Amniotic stem cell (primary cell): ENCODE measurements at regions not wholly inside any gene's neighbourhood (a gene's known extent, or its start where the extent isn't known, plus 50 kb on each side); places are given as distances from the start of the nearest gene placed in this dataset.

Experiments
- DNase-seq: peaks from one replicate; lab custom pipeline; 2025; lab: John Stamatoyannopoulos, UW

DNA sequence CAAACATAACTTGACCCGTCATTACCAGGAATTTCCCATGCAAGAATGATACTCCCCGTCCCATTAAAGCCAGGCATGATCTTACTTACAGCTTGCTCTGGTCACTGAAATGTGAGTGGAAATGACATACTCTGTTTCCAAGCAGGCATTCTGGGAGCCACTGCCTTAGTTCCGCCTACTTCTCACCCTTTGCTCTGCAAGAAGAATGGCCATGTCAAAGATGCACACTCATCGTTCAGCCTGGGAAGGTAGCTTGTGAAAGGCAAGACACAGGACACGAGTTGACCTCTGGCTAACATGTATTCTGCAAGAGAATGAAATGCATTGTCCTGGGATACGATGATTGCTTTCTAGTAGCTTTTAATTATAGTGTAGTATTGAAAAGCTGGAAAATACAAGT lies 1144.4 kb downstream of the NLGN4X start:
- no peak for DNase-seq

DNA sequence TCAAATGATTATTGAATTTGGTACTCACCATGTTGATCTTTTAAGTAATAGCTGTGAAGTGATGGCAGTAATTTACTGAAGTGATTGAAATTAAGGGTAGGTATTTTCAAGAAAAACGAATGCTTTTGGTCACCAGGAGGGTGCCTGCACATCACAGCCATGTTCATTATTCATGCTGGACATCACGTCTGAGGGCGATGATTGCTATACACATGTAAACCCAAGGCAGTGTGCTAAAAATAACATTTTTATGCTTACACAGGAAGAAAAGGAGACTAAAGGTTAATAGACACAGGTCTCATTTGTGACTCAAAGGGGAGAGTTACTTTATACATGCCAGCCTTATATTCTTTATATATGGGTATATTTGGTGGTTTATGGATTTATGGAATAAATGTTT lies 1146.0 kb downstream of the NLGN4X start:
- DNase-seq: no peak

DNA sequence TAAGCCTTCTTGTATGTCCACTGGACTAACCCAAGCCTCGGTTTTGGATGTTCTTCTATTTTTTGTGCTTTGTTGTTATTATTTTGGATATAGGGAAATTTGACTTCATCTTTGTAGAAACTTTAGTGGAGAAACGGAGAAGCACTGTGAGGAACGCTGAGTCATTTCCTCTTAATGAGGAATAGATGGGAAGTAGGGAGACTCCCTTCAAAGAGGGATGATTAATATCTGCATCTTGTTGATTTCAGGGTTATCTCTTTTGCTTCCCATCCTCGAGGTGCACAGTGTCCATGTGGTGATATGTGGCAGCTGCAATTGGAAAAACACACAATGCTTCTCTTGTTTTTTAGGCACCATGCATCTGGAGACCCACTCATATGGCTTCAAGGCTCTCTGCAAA lies 1147.9 kb downstream of the NLGN4X start:
- DNase-seq: no peak

DNA sequence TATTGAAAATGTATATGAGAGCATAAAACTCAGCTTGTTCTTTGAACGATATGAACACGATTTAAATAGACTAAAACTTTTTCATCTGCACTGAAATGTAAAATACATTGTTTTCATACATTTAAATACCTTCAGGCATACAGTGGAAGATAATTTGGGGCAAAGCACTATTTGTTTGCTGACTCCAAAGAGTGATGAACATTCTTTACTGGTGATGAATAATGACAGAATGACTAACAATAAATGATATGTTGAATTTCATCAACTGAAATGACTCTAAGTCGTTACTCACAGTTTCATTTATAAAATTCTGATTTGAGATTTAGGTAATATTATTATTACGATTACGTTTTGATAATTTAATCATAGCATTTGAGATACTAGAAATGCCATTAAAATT lies 1160.1 kb downstream of the NLGN4X start:
- DNase-seq: no peak

DNA sequence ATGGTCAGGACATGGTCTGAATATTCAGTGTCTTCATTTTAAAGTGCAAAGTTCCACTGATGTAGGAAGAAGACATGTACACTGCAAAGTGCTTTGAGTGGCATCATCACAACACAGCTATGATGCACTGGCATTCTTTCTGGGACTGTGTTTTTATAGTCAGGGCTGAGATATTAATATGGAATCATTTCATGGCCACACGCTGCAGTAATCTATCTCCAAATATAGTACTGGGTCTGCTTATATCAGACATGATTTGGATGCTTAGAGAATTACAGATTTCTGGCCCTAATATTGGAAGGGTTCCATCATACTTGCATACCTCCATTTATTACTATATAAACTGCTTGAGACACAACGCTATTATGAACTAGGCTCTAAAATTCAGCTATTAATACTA lies 1170.9 kb downstream of the NLGN4X start:
- DNase-seq: no peak

DNA sequence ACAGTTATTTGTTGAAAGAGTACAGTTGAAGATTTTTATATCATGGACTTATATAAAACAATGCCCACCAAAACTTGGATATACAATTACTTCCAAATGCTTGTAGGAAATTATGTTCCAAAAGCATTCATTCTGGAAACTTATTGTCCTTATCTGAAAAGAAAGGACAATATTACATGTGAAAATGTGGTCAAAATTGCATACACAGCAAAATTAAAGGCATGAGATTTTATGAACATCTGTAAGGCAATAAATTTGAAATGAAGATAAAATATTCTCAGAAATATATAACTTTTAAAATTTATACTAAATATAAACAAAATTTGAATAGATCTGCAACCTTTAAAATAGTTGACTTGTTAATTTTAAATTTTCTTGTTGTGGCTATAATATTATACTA lies 1173.8 kb downstream of the NLGN4X start:
- DNase-seq: no peak

DNA sequence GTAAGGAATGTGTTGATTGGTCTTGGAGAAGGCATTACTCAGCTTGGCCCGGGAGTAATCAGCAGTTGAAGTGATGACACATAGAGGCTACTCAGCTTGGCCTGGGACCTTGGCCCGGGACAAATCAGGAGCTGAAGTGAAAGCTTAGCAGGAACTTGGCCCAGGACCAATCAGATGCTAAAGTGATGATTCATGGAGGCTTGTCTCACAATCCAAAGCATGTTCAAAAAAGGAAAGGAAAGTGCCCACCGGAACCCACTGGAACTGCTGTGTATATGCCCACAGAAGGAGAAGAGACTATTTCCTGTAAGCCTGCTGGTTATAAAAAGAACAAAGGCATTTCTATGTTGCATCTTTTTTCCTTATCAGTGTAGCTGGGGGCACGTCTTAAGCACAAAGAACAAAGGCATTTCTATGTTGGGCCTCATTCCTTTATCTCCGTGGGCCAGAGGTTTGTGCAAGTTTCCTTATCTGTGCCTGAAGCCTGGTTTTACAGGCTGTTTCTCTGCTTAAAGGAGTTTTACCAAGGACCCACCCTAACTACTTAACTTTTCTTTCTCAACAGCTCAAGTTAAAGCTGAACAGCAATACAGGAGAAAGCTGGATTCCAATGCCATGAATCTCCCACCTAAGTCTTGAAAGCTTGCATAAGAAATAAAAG lies 1176.7 kb downstream of the NLGN4X start:
- no peak for DNase-seq

DNA sequence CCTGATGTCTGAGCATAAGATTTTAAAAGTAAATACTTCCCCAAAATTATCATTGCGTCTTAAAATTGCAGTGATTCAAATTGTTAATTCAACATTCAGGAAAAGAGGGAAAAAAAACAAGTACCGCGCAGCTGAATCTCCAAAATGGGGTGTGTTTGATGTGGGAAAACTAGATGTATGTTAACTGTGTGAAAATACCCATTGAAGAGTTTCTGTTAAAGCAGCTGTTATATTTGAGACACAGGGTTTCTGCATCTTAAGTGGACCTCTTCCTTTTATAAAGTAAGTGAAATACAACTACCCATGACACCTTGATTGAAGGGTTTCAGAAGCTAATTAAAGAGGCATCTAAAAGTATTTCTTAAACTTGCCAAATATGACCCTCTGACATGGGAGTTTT lies 1186.1 kb downstream of the NLGN4X start:
- DNase-seq: no peak

DNA sequence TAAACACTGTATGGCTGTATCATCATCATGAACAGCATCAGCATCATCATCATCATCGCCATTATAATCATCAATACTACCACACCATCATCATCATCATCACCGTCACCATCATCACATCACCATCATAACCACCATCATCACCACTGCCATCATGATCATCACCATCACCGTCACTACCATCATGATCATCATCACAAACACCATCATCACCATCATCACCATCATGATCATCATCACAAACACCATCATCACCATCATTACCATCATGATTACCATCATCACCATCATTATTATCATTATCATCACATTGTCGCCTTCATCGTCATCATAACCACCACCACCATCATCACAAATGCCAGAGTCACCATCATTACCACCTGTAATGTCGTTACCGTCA lies 1196.9 kb downstream of the NLGN4X start:
- DNase-seq: no peak

DNA sequence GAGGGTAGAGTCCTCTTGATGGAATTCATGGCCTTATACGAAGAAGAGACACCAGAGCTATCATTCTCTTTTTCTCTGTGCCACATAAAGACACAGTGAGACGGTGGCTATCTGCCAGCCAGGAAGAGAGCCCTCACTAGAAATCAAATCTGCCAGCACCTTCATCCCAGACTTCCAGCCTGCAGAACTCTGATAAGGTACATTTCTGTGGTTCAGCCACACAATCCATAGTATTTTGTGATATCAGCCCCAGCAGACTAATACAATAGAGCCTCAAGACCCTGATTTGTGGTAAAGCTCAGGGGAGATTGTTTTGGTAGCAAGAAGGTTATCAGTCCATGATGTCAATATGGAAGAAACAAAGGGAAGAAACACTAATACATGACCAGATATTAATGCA lies 1213.2 kb downstream of the NLGN4X start:
- DNase-seq: no peak

DNA sequence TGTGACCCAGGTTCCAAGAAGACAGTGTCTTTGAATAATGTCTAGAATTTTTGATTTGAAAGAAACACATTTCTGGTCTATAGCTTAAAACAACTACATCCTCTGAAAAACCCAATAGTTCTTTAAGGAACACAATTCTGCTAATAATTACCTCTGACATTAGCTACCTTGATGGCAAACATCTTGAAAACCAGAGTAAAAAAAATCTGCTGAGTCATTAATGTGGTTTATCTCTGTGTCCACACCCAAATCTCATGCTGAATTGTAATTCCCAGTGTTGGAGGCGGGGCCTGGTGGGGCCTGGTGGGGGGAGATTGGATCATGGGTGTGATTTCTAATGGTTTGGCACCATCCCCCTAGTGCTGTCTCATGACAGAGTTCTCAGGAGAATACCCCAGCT lies 1233.8 kb downstream of the NLGN4X start:
- no peak for DNase-seq

DNA sequence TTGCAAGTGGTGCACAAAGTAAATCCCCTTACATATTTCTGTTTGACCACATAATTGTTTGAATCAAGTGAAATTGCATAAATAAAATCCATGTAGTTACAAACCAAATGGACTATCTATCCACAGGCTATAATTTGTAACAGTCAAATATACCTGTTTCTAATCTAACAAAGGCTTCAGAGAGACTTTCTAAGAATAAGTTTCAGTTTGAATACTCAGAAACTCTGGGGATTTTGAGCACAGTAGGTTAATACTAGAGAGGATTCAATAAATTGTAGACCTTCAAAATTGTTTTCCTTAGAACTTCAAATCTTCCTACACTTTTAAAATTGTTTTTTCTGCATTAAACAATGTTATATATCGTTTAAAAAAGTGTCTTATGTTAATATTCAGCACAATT lies 1250.1 kb downstream of the NLGN4X start:
- DNase-seq: no peak

DNA sequence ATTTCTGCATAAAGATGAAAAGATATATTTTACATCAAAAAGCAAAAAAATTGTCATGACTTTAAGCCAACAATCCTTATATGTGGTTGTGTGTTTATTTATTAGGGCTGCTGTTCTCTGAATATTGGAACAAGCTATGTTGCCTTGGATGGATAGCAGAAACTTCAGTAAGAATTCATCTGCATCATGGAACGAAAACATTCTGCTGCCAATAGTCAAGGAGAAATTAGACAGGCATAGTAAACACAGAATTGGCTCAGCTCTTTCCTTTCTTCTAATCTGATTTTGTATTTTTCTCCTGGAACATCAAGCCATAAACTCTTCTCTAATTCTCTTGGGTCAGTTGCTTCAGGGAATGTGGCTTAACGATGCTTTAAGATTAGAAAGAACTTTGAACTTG lies 1257.0 kb downstream of the NLGN4X start:
- DNase-seq: no peak

DNA sequence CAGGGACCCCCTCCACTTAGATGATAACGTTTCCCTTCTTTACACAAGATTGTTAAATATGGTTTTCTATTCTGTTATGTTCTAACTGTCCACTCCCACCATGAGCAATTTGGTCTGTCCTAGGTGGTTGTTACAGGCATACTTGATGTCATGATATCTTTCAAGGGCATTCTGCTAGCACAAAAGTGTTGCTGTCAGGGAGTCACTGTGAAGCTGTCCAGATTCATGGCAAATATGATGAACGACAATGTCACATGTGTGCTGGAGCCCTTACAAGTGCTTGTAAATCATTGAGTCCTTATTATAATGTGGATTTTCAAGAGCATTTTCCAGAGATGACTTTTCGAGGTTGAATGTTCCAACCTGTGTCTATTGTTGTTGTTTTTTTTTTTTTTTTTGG lies 1250.7 kb upstream of the PRKX start:
- DNase-seq: no peak

DNA sequence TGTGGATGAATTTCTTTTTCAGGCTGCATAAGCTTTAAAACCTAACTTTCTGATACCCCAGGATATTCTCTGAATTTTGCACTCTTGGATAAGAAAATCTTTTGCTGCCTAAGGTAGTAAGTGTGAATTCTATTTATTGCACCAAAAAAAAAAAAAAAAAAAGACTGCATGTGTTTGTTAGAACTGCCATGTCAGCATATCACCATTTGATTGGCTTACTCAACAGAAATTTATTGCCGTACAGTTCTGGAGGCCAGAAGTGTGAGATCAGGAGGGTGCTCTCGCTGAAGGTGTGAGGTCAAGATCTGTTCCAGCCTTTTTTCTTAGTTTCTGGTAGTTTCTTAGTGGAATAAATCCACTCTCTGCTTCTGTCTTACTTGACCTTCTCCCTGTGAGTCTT lies 1250.0 kb upstream of the PRKX start:
- no peak for DNase-seq

DNA sequence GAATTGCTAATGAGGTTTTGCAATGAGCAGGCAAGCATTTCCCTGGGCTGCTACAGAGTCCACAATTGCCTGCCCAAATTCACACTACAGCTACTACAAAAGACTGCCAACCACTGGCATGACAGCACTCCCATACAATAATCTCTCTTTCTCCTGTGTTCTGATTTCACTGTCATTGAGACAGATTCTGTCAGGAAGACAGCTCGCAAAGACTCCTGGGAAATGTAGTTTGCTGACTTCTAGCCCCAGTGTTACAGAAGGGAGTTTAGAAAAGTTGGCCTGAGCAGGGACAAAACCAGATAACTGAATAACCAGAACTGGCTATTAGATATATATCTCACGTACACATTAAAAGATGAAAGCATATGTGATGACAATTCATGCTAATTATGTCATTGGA lies 1231.3 kb upstream of the PRKX start:
- no peak for DNase-seq

DNA sequence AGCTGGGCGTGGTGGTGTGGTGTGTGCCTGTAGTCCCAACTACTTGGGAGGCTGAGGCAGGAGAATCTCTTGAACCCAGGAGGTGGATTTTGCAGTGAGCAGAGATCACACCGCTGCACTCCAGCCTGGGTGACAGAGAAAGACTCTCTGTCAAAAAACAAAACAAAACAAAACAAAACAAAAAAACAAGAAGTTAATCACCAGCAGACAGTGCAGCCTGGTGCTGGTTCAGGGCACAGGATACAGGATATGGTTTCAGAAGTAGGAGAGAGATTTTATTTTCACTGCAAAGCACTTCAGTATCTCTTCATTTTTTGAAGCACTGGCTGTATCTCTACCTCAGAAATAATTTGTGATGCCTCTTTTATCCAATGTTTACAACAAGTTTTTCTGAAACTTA lies 1222.9 kb upstream of the PRKX start:
- DNase-seq: no peak

DNA sequence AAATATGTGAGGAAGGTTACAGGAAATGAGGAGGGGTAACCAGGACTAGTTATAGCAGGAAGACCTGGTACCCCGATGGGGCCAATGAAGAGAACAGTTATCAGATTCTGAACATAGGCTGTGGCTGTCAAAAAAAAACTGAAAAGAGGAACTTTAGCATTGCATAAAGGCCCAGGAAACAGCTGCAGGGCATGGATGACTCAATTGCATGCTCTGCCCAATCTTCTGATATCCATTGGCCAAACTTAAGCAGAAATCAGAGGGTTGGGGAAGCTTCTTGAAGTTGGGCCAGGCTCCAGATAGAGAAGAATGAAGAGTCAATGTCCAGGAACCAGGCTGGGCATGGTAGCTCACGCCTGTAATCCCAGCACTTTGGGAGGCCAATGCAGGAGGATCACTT lies 1222.4 kb upstream of the PRKX start:
- DNase-seq: no peak

DNA sequence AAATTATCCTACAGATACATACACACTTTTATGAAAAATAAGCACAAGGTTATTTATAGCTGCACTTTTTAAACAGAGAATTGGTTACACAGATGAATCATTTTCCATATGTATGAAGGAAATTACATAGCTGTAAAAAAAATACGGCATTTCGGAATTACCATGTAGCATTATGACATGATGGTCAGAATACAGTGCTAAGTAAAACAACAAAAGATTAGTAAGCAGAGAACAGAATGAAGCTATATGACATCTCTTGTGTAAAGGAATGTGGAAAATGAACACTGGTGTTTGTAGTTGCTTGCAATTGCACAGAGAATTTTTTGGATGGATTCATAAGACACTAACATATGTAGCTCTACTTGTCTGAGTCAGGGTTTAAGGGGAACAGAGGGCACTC lies 1222.0 kb upstream of the PRKX start:
- DNase-seq: no peak

DNA sequence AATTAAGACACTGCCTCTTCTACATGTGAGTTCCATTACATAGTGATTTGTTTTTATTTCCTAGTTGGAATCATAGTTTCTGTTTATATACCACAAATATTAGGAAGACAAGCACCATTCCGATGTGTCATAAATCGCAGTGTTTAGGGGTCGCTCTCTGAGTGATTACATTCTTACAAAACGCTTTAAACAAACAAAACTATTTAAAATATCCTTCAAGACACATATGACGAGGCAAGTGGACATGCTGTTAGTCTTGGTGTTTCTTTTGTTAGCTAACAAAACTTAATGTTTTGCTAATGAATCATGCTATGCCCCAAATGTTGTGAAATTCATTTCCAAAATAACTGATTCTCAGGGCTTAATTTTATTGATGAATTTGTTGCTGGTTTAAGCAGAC lies 1219.3 kb upstream of the PRKX start:
- DNase-seq: no peak

DNA sequence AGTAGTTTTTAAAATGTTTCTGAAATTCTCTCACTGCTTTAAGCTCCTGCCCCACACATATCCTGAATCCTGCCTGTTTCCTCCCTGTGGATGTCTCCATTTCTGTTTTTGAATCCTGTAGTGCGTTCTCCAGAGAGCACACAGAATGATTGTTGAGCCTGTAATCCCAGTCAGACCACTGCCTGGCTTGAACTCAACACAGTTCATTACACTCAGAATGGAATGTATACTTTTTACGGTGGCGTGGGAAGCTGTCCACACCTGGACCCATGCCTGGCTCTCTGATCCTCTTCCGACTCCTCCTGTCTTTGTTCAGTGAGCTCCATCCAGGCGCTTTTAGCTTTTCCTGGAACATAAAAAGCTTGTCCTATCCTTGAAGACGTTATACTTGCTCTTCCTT lies 1217.0 kb upstream of the PRKX start:
- no peak for DNase-seq

DNA sequence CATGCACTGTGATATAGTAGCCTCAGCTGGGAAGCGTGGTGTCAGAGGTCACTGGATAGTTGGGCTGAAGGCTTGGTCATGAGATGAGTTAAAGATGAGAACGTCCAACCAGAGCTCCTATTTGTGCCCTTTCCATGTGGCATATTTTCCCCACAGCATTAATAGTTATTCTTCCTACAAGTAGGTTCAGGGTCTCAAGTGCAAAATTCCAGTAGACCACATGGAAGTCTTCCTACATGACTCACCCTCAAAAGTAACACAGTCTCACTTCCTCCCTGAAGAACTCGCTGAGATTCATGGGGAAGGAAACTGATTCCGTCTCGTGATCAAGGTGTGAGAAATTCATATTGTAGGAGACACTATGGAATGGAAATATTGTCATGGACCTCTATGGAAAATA lies 1212.5 kb upstream of the PRKX start:
- no peak for DNase-seq

DNA sequence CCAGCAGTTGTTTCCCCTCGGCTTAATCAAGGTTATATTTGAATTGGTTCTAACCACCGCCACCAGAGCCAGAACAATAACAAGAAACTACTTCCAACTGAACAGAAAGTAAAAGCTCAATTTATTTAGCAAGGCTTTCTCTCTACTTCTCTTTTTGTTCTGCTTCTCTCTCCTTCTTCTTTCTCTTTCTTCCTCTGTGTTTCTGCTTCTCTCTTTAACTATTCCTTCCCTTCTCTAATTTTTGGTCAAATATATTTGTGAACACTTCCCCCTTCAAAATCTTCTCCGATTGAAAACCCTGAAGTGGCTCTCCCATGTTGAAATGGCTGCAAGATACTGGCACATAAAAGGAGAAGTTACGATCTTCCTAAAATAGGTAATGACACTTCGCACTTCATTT lies 1195.9 kb upstream of the PRKX start:
- DNase-seq: no peak

DNA sequence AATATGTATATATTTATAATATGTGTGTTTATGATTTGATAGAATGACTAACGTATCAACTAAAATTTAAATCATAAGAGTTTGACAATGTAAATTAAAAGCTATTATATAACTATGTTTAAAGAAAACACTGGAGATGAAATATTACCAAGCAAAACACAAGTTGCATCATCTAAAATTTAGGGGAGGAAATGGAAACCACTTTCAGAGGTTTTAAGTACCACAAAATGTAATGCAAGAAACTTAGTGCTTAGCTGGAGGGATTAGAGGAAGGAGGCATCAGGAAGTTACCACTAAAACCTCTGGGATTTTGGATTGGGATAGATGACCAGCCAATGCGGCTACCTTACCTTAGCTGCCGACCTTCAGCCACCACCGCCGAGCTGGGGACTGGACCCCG lies 1192.1 kb upstream of the PRKX start:
- DNase-seq: no peak

DNA sequence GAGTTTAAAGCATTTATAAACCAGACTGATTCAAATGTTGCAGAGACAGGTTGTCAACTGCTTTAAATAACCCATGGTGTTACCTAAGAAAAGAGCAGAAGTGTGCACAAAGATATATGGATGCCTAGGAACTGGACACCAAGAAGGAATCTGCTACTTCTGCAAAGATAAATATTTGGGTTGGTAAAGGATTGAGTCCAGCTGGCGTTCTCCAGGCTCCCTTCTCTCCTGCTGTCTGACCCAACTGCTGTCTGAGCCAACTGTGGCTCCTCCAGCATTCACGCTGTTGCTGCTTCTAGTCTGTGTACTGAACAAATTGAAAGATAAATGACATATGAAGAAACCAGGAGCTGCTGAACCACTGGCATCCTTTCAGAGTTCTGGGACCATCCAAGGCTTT lies 1167.8 kb upstream of the PRKX start:
- DNase-seq: no peak
